Fibroblast of the aortic adventitia (primary cell): ENCODE measurements at regions not wholly inside any gene's neighbourhood (a gene's known extent, or its start where the extent isn't known, plus 50 kb on each side); places are given as distances from the start of the nearest gene placed in this dataset.

Experiments used
- DNase-seq: peaks from one replicate; pipeline ENCODE4 v3.0.0-alpha.2; 2010; ENCODE audit warnings: low read depth
- H3K4me3 ChIP-seq: 2 replicates; pipeline ENCODE4 v1.5.1; 2011; ENCODE audit warnings: low read depth, mild to moderate bottlenecking, control low read depth, low read length, moderate library complexity
- TF ChIP-seq, protein P1 (sequence below): IDR thresholded peaks from 2 replicates; pipeline ENCODE4 v1.5.1; 2011; ENCODE audit warnings: mild to moderate bottlenecking, low read length, control low read depth, inconsistent platforms; ENCODE audit not compliant: insufficient read depth

DNA sequence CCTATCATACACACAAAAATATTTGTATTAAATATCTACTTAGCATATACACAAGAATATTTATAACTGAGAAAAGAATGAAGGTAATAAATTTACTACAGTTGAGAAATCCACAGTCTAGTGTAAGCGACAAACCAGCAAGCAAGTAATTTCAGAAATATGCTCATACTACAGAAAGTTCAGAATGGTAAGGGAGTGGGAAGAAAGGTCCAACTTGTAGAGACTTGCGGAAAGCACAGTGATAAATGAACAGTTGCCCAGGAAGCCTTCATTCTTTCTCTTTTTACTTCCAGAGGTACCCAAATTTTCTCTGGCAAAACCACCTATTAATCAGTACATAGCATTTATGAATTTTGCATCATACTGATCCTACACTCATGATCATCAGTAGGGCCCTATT is 438.1 kb upstream of the PCDH10 start:
- no peak overlapping the region for H3K4me3 ChIP-seq
- no peak for DNase-seq
- TF ChIP-seq, protein P1, sequence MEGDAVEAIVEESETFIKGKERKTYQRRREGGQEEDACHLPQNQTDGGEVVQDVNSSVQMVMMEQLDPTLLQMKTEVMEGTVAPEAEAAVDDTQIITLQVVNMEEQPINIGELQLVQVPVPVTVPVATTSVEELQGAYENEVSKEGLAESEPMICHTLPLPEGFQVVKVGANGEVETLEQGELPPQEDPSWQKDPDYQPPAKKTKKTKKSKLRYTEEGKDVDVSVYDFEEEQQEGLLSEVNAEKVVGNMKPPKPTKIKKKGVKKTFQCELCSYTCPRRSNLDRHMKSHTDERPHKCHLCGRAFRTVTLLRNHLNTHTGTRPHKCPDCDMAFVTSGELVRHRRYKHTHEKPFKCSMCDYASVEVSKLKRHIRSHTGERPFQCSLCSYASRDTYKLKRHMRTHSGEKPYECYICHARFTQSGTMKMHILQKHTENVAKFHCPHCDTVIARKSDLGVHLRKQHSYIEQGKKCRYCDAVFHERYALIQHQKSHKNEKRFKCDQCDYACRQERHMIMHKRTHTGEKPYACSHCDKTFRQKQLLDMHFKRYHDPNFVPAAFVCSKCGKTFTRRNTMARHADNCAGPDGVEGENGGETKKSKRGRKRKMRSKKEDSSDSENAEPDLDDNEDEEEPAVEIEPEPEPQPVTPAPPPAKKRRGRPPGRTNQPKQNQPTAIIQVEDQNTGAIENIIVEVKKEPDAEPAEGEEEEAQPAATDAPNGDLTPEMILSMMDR = no peak

DNA sequence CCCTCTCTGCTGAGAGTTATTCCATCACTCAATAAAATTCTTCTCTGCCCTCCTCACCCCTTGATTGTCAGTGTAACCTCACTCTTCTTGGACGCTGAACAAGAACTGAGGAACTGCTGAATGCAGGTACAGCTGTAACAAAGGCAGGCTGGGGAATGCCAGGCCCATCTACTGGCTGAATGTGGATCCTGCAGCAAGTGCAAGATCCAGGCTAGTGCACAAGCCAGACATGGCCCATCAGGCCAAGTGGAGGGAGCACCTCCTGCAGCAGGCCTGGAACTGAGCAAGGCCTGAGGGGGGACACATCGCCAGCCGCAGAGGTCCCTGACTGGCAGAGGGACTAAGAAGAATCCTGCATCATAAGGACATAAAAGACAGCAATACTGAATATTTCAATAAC is 411.8 kb upstream of the PCDH10 start:
- no peak overlapping the region for H3K4me3 ChIP-seq
- DNase-seq = no peak
- TF ChIP-seq, protein P1 = no peak

GRCh38 chr4:132759199-132759780 is 389.8 kb upstream of the PCDH10 start:
- H3K4me3 ChIP-seq = no peak overlapping the region
- DNase-seq = no peak
- TF ChIP-seq, protein P1 = no peak

DNA sequence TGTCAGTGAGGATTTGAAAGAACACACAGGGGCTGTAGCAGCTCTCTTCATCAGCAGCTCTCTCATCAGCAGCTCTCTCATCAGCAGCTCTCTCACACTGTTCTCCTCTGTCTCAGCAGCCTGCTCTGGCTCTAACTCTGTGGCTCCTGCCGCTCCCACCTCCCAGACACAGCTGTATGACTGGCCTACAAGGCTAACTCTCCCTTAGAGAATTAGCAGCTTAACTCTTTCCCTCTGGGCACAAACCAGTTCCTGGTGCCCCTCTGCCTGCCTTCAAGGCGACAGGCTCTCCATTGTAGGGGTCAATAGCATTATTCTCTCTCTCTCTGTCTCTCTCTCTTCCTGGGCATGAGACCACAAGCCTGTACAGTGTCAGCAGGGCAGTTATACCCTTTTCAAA is 385.6 kb upstream of the PCDH10 start:
- DNase-seq = no peak
- no peak overlapping the region for H3K4me3 ChIP-seq
- TF ChIP-seq, protein P1 = no peak

- TF ChIP-seq, protein P1 = no peak
- DNase-seq = no peak
- no peak overlapping the region for H3K4me3 ChIP-seq
These were observed 381.2 kb upstream of the PCDH10 start for GRCh38 chr4:132767901-132768300.

- H3K4me3 ChIP-seq = no peak overlapping the region
- TF ChIP-seq, protein P1 = no peak
- no peak for DNase-seq
These were observed 378.3 kb upstream of the PCDH10 start for GRCh38 chr4:132770776-132771175.

DNA sequence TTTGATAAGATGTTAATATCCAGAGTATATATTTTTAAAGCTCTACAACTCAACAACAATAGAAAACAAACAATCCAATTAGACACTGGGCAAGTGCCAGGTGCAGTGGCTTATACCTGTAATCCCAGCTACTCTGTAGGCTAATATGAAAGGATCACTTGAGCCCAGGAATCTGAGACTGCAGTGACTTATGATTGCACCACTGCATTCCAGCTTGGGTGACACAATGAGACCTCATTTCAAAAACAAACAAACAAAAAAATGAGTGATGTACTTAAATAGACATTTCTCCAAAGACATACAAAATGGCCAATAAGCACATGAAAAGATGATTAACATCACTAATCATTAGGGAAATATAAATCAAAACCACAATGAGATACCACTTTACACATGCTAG is 356.8 kb upstream of the PCDH10 start:
- TF ChIP-seq, protein P1 = no peak
- no peak for DNase-seq
- H3K4me3 ChIP-seq = no peak overlapping the region
